ENCODE measurements at regions not wholly inside any gene's neighbourhood (a gene's known extent, or its start where the extent isn't known, plus 50 kb on each side); places are given as distances from the start of the nearest gene placed in this dataset.

DNA sequence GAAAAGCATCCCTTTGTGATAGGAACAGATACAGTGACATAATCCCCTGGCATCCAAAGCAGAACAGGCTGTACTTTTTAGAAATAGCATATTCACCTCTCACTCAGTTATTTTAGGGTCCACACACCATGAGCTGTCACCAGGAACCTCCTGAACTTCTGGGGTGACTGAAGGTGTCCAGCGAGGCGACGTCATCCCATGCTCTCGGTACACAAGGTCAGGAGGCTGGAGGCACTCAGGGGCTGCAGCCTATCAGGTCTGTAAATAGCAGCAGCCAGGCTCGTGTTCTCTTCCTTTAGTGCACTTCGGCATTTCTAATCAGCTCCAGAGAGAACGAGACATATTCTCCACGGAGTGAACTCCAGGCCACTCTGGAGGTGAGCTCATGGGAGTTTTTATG is 98.3 kb downstream of the GATA6 start:
- TF ChIP-seq POLR2AphosphoS5 (IDR thresholded peaks at IDR 0.05; ENCODE audit: low read depth, low read length) (no peak), FOXP2 (optimal IDR thresholded peaks at IDR 0.05; ENCODE audit: borderline replicate concordance, extremely low read depth, extremely low read length, insufficient read depth) (no peak)
- TF ChIP-seq, protein P1, sequence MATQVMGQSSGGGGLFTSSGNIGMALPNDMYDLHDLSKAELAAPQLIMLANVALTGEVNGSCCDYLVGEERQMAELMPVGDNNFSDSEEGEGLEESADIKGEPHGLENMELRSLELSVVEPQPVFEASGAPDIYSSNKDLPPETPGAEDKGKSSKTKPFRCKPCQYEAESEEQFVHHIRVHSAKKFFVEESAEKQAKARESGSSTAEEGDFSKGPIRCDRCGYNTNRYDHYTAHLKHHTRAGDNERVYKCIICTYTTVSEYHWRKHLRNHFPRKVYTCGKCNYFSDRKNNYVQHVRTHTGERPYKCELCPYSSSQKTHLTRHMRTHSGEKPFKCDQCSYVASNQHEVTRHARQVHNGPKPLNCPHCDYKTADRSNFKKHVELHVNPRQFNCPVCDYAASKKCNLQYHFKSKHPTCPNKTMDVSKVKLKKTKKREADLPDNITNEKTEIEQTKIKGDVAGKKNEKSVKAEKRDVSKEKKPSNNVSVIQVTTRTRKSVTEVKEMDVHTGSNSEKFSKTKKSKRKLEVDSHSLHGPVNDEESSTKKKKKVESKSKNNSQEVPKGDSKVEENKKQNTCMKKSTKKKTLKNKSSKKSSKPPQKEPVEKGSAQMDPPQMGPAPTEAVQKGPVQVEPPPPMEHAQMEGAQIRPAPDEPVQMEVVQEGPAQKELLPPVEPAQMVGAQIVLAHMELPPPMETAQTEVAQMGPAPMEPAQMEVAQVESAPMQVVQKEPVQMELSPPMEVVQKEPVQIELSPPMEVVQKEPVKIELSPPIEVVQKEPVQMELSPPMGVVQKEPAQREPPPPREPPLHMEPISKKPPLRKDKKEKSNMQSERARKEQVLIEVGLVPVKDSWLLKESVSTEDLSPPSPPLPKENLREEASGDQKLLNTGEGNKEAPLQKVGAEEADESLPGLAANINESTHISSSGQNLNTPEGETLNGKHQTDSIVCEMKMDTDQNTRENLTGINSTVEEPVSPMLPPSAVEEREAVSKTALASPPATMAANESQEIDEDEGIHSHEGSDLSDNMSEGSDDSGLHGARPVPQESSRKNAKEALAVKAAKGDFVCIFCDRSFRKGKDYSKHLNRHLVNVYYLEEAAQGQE (IDR thresholded peaks at IDR 0.05; ENCODE audit: insufficient read depth in 1 of 2, low read depth in 2 of 2, low read length in 2 of 2), result no peak
